Activated CD8-positive, alpha-beta memory T cell treated with anti-CD3 and anti-CD28 coated beads for 36 hours (primary cell): ENCODE measurements at regions not wholly inside any gene's neighbourhood (a gene's known extent, or its start where the extent isn't known, plus 50 kb on each side); places are given as distances from the start of the nearest gene placed in this dataset.
"Not testable (repeated sequence)": the region's sequence is repeated elsewhere in the genome, so short reads cannot be mapped to it uniquely, and the experiment has no call there.

Experiments used
- CTCF ChIA-PET: fragments of 350-600 bp; sonication (Branson Sonifier 250); formaldehyde crosslinking; loops from one replicate; lab custom pipeline; 2021; ENCODE audit warnings: antibody characterized with exemption; lab: Charles Lee
- POLR2A ChIA-PET: fragments of 350-600 bp; sonication (Branson Sonifier 250); formaldehyde crosslinking; loops from one replicate; lab custom pipeline; 2021; ENCODE audit warnings: antibody characterized with exemption; lab: Charles Lee

DNA sequence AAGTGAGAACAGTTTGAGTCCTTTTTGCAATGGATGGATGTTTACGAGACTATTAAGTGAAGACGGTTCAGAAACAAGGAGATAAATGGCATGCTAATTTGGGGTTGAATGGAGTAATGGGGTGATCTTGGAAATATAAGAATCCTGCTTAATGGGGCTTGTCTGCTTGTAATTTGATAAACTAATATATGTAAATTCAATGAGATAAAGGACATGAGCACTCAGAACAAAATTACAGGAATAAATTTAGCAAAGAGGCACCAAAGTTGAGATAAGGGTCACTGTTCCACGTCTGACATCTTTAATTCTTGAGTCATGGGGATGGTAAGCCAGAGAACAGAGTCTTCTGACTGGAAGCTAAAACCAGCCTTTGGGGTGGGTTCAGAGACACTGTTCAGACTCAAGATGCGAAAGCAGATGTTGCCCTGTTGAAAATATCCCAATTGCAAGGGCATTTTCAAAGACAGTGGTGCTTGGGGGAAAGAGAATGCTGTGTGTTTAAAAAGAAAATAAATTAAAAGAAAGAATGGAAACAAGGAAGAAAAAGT is 67.8 kb upstream of the CHRNB4 start:
- ChIA-PET CTCF (interaction anchor here (0.8 to 1.5 kb wide), 5 partner anchors 18 to 87 kb away, joined by 3 to 5 read pairs (median 3); no protein-coding TSS in a partner anchor), POLR2A (no interaction called here)

DNA sequence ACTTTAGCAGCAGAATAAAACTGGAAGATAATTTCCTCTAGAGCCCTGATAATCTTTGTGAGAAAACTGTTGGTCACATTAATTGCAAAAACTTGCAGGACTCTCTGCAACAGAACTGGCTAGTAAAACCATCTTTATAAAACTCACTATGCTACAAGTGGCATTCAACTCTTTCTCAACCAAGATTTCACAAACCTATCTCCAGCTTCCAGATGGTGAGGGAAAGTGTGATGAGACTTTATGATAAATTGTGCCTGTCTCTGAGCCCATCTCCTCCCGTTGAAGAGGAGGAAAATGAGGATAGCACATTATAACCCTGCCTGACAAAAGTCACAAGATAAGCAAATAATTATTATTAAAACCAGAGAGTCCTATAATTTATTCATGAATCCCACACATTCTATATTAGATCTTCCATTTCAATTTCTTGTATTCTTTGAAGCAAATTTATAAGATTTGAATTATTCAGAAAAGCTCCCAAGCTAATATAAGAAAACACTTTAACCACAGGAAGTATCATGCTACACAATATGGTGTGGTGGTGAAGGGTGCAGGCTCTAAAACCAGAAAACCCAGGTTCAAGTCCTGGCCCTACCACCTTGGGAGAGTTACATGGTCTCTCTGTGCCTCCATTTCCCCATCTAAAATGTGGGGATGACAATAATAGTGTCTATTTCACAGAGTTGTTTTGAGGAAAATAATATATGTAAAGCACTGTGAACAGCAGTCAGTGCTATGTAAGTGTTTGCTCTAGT is 65.6 kb upstream of the CHRNB4 start:
- POLR2A ChIA-PET, CTCF ChIA-PET: not testable (repeated sequence)

DNA sequence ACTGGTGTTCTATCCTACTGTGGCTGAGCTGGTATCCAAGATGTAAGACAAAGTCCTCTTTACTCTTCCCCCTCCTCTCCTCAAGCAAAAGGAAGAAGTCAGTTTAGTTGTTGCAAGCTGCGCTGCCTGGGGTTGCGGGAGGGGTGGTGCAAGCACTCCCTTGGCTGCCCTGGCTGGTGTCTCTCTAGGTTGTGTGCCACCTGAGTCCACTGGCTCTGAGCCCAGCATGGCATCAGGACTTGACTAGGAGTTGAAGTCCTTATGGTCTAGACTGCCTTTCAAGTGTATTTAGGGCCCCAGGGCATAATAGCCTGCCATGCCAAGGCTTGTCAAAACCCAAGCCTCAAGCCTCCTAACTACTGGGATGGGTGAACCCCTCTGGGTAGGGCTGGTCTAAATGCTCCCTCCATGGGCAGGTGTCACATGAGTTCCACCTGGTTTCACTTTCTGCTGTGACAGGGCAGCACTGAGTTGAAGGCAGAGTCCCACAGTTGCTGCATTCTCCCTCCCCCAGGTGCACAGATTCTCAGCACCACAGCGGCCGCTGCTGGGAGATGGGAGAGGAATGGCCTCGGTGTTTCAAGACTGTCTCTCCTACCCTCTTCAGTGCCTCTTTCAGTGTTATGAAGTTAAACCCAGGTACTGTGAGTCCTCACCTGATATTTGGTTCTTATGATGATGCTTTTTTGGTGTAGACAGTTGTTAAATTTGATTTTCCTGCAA is 62.5 kb upstream of the CHRNB4 start:
- CTCF ChIA-PET = not testable (repeated sequence)

DNA sequence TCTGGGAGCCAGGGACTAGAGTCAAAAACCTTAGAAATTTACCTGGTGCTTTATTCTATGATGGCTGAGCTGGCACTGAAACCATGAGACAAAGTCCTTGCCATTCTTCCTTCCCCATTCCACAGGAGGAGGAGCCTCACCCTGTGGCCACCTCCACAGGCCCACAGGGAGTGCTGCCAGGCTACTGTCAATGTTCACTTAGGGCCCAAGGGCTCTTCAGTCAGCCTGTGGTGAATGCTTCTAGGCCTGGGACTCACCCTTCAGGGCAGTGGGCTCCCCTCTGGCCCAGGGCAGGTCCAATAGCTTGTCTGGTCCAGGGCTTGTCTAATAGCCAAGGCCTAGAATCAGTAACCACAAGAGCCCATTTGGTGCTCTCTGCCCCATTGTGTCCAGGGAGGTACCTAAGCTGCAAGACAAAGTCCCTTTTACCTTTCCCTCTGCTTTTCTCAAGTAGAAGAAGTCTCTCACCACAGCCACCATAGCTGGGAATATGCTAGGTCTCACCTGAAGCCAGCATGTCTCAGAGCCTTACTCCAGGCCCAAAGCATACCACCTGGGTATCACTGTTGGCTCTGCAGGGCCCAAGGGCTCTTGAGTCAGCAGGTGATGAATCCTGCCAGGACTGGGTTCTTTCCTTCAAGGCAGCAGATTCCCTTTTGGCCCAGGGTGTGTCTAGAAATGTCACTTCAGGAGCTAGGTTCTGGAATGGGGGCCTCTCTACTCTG is 61.8 kb upstream of the CHRNB4 start:
- POLR2A ChIA-PET = no interaction called here
- CTCF ChIA-PET = no interaction called here

More for the DNA sequence above, 62.5 kb upstream of the CHRNB4 start:
- POLR2A ChIA-PET = not testable (repeated sequence)

DNA sequence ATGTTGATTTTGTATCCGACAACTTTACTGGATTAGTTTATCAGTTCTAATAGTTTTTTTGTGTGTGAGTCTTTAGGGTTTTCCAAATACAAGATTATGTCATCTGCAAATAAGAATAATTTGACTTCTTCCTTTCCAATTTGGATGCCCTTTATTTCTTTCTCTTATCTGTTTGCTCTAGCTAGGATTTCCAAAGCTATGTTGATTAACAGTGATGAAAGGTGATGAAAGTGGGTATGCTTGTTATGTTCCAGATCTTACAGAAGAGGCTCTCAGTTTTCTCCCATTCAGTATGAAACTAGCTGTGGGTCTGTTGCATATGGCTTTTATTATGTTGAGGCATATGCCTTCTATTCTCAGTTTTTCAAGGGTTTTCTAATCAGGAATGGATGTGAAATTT is 56.4 kb upstream of the CHRNB4 start:
- CTCF ChIA-PET = no interaction called here
- POLR2A ChIA-PET = no interaction called here

DNA sequence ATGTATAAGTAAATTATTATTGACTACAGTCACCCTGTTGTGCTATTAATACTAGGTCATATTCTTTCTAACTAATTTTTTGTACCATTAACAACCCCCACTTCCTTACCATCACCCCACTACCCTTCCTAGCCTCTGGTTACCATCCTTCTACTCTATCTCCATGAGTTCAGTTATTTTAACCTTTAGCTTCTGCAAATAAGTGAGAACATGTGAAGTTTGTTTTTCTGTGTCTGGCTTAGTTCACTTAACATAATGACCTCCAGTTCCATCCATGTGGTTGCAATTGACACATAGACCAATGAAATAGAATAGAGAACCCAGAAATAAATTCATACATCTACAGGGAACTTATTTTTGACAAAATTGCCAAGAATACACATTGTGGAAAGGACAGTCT is 55.4 kb upstream of the CHRNB4 start:
- CTCF ChIA-PET = no interaction called here
- POLR2A ChIA-PET = no interaction called here

DNA sequence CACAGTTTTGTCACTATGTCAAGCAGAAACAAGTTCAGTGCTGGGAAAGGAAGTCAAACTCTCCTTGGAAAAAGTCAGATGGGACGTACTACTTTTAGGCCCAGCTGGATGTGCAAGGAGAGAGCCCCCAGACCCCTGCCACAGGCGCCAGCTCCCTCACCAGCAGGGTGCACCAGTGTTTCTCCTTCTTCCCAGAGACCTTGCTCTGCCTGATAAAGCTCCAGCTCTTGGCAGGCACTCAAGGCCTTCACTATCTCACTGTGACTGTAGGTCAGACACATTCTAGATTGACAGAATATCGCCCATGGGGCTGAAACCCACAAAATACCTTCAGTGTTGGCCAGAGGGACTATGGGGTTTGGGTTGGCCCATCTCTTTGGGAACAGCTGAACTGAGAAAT is 54.8 kb upstream of the CHRNB4 start:
- CTCF ChIA-PET = no interaction called here
- POLR2A ChIA-PET = no interaction called here

DNA sequence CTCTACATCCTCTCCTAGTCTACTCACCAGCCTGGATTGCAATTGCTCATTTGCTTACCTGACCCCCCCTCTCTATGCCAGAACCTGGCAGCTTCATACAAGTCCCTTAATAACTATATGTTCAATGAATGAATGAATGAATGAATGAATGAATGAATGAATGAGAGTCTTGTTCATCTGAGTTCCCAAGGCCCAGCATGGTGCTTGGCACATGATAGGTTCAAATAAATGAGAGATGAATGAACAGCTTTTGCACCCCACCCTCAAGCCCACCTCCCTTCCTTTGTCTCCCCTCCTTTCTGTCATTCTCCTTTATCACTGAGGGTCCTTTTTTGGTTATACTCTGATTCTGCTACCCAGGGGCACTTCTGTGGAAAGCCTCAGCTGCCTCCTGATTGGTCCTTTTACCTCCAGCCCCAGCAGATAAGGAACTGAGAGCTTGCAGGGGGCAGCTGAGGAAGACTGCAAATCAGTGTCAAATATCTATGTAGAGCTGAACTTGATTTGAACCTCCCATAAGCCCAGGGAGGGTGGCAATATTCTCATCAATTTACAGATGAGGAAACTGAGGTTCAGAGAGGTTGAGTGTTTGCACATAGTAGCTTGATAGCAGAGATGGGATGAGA is 54.1 kb upstream of the CHRNB4 start:
- ChIA-PET POLR2A (no interaction called here), CTCF (no interaction called here)

DNA sequence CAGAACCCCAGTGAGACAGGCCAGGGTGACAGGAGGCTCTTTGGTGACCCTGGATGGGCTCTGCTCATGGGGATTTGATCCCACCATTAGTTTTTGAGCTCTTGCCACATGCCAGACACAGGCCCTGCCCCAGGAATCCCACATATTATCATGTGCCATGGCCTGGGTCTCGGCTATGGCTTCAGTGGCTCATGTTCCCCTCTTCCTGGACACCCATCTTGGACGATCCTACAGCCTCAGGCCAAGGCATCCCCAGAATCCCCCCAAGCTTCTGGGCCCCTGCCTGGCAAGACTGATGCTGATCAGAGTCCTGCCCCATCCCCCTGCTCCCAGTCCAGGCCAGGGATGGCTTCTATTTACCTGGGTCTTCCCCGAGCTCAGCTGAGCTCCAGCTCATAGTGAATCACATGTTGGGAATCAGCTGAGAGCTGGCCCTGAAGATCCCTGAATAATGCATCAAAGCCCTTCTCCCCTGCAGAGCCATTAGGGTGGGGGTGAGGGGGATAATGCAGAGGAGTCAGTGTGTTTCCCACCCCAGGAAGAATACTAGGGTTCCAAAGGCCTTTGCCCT is 50.9 kb upstream of the CHRNB4 start:
- POLR2A ChIA-PET = no interaction called here
- CTCF ChIA-PET = interaction anchor here (0.8 to 1.1 kb wide), 2 partner anchors 17 to 46 kb away, joined by 3 read pairs; no protein-coding TSS in a partner anchor

DNA sequence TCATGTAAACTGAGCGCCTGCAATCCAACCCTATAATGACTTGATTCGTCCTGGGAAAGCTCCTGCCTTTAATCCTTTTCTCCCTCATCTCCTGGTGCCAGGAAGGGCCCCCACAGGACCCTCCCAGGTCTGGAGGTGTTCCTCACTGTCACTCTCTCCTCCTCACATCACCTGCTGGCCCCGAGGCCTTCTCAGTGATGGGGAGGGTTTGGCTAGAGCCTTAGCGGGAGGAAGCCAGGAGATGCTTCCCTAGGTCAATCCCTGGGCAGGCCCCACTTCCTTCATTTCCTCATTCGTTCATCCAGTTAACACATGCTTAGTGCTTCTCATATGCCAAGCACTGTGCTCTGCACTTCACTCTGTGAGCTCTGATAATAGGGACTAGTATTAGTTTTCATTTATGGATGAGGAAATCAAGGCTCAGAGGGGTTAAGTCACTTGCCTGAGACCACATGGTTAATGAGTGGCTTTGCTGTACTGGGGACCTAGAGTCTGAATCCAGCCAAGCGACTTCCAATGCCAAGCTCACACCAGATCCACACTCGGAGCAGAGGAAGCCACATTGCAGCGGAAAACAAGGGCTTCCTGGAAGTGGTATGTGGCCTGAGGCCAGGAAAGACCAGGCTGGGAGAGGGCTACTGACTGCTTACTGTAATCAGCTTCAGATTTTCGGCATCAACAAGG is 50.3 kb upstream of the CHRNB4 start:
- CTCF ChIA-PET = interaction anchor here (0.8 to 1.1 kb wide), 2 partner anchors 18 to 46 kb away, joined by 3 read pairs; no protein-coding TSS in a partner anchor

More for the DNA sequence above, 50.3 kb upstream of the CHRNB4 start:
- POLR2A ChIA-PET = no interaction called here
